GM10266 (cell line): ENCODE measurements at regions not wholly inside any gene's neighbourhood (a gene's known extent, or its start where the extent isn't known, plus 50 kb on each side); places are given as distances from the start of the nearest gene placed in this dataset.

Source experiments
- DNase-seq: peaks from one replicate; pipeline ENCODE4 v3.0.0; 2012; ENCODE audit errors: extremely low spot score
- TF ChIP-seq, protein P1 (sequence below): IDR thresholded peaks from 2 replicates; pipeline ENCODE4 v1.5.1; 2012; ENCODE audit warnings: mild to moderate bottlenecking, low read depth; ENCODE audit not compliant: control insufficient read depth, insufficient read depth; ENCODE audit errors: missing control alignments

- TF ChIP-seq, protein P1, sequence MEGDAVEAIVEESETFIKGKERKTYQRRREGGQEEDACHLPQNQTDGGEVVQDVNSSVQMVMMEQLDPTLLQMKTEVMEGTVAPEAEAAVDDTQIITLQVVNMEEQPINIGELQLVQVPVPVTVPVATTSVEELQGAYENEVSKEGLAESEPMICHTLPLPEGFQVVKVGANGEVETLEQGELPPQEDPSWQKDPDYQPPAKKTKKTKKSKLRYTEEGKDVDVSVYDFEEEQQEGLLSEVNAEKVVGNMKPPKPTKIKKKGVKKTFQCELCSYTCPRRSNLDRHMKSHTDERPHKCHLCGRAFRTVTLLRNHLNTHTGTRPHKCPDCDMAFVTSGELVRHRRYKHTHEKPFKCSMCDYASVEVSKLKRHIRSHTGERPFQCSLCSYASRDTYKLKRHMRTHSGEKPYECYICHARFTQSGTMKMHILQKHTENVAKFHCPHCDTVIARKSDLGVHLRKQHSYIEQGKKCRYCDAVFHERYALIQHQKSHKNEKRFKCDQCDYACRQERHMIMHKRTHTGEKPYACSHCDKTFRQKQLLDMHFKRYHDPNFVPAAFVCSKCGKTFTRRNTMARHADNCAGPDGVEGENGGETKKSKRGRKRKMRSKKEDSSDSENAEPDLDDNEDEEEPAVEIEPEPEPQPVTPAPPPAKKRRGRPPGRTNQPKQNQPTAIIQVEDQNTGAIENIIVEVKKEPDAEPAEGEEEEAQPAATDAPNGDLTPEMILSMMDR, result no peak
- no peak for DNase-seq
Observed at GRCh38 chr5:10133830-10134229, 115.9 kb downstream of the ATPSCKMT start.

DNA sequence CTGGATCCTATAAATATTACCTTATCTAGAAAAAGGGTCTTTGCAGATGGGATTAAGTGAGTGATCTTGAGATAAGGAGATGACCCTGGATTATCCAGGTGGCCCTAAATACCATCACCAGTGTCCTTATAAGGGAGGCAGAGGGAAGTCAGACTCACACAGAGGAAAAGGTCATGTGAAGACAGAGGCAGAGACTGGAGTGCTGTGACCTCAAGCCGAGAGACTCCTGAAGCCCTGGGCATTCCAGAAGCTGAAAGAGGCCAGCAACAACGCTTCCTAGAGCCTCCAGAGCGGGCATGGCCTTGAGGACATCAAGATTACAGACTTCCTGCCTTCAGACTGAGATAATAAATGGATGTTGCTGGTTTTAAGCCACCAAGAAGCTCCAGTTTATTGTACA lies 118.8 kb downstream of the ATPSCKMT start:
- DNase-seq, result no peak
- TF ChIP-seq, protein P1, result no peak

DNA sequence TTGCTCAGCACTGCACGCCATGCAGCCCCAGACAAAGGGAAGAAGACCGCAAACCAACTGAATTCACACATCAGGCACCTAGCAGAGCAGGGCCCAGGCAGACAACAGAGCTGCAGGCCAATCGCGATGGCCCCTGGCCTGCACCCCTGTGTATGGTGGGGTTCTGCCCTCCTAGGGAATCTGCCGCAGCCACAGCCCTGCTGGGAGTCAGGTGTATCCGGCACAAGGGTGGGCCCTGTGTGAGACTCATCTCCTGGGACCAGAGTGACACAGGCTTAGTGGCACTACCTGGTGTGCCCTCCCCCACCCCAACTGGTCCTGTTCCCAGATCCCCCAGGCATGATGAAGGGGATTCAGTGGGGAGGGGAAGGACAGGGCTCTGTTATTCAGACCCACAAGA lies 122.8 kb downstream of the ATPSCKMT start:
- TF ChIP-seq, protein P1, result no peak
- DNase-seq, result no peak

DNA sequence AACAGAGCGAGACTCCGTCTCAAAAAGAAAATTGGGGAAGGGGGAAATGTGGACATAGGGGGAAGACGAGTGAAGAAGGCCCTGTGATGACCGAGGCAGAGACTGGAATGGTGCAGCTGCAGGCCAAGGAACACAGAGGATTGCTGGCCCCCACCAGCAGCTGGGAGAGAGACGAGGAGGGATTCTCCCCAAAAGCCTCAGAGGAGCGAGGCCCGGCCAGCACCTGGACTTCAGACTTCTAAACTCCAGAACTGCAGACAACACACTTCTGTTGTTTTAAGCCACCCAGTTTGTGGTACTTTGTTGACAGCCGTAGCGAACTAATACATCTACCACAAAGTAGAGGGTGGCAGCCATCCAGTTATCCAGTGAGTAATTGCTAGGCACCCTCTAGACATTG lies 124.6 kb downstream of the ATPSCKMT start:
- no peak for DNase-seq
- TF ChIP-seq, protein P1, result no peak

DNA sequence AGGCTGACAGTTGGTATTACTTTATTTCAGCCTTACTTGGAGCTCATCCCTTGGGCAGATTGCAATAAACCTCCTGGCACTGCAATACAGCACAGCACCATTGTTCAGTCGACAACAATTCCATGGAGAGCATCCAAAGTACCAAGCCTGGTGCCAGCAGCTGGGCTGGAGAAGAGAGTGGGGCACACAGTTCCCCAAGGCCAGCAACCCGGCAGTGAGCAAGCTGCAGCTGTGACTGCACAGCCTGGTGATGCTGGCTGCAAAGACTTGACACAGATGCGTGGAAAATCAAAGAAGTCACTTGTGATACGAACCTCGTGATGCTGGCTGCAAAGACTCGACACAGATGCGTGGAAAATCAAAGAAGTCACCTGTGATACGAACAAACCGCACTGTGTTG lies 125.4 kb downstream of the ATPSCKMT start:
- DNase-seq, result no peak
- TF ChIP-seq, protein P1, result no peak

DNA sequence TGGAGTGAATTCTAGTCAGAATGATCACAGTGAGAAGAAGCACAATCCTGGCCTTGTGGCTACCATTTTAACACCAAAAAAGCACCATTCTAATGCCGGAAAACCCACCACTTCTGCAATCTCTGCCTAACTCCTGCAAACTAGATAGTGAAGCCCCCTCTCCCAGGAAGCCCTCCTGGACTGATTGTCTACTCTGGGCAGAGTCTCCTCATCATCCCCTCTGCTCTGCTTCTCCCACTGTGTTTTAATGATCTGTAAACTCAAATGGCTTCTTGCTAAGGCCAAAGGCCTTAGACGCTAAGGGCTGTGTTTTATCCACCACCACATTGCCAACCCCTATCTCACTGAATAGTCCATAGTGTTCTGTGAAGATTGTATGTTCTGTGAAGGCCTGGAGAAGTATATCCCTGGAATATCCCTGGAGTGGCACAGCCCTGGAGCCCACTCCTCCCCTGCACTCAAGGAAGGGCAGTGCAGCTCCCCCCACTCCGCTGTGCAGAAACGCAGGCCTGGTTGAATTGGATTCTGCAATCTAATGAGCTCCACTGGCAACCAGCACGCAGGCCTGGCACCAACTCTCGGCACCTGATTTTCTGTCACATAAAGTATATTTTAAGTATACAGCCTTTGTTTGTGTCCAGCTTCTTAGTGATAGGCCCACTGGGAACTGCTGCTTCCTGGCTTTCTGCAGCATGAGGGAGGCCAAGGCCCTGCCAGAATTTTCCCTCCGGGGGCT lies 126.3 kb downstream of the ATPSCKMT start:
- no peak for DNase-seq
- TF ChIP-seq, protein P1, result no peak

GRCh38 chr5:10122076-10122726 lies 127.5 kb downstream of the ATPSCKMT start:
- TF ChIP-seq, protein P1, result no peak
- no peak for DNase-seq
